ENCODE measurements at regions not wholly inside any gene's neighbourhood (a gene's known extent, or its start where the extent isn't known, plus 50 kb on each side); places are given as distances from the start of the nearest gene placed in this dataset.

DNA sequence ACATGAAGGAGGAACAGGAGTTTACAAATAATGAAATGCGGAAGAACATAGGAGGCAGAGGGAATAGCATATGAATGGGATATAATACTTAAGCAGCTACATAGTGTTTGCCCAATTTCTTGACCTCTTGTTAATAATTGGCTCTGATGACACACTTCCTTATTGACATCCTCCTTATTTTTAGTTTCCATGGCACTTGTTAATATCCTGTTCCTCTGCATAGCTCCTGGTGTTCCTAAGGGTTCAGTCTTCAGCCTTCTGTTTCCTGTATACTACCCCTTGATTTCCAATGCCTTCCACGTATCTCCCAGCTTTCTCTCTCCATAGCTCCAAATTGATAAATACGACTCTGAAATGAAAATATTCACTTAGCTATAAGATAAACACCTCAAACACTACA, 663.8 kb upstream of the API5 start:
- TF ChIP-seq POLR2A (IDR thresholded peaks at IDR 0.05): no peak
- TF ChIP-seq, protein P1, sequence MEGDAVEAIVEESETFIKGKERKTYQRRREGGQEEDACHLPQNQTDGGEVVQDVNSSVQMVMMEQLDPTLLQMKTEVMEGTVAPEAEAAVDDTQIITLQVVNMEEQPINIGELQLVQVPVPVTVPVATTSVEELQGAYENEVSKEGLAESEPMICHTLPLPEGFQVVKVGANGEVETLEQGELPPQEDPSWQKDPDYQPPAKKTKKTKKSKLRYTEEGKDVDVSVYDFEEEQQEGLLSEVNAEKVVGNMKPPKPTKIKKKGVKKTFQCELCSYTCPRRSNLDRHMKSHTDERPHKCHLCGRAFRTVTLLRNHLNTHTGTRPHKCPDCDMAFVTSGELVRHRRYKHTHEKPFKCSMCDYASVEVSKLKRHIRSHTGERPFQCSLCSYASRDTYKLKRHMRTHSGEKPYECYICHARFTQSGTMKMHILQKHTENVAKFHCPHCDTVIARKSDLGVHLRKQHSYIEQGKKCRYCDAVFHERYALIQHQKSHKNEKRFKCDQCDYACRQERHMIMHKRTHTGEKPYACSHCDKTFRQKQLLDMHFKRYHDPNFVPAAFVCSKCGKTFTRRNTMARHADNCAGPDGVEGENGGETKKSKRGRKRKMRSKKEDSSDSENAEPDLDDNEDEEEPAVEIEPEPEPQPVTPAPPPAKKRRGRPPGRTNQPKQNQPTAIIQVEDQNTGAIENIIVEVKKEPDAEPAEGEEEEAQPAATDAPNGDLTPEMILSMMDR (IDR thresholded peaks at IDR 0.05): no peak

Data from uterus (tissue), 2 donors.